HG02981 (cell line): ENCODE measurements at regions not wholly inside any gene's neighbourhood (a gene's known extent, or its start where the extent isn't known, plus 50 kb on each side); places are given as distances from the start of the nearest gene placed in this dataset.

Source experiments
- ATAC-seq: cut with Tn5 transposase; IDR thresholded peaks from one replicate; pipeline ENCODE4 v1.9.1; 2021; ENCODE audit warnings: mild to moderate bottlenecking, moderate library complexity; ENCODE audit not compliant: unreplicated experiment

GRCh38 chr5:68771221-68771620 lies 322.6 kb upstream of the SLC30A5 start:
- no peak for ATAC-seq

DNA sequence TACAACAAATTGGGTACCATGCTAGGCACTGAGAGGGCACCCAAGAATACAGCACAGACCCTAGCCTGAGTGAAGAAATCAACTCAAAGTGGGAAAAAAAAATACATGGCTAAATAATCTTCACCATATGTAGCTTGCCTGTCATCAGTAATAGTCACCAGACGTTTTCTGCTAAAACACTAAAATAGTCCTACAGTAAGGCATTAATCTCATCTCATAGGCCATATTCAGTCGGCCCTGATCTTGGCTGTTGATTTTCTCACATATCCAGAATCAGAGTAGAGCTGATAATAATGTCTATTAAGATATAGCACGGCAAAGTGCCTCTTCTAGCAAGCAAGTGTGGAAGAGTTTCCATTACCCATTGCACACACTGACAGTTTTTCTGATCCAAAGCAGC lies 322.1 kb upstream of the SLC30A5 start:
- no peak for ATAC-seq

GRCh38 chr5:68776381-68776780 lies 317.4 kb upstream of the SLC30A5 start:
- no peak for ATAC-seq

- no peak for ATAC-seq
Measured at GRCh38 chr5:68777135-68777534, 316.7 kb upstream of the SLC30A5 start.

GRCh38 chr5:68778484-68778883 lies 315.3 kb upstream of the SLC30A5 start:
- no peak for ATAC-seq

DNA sequence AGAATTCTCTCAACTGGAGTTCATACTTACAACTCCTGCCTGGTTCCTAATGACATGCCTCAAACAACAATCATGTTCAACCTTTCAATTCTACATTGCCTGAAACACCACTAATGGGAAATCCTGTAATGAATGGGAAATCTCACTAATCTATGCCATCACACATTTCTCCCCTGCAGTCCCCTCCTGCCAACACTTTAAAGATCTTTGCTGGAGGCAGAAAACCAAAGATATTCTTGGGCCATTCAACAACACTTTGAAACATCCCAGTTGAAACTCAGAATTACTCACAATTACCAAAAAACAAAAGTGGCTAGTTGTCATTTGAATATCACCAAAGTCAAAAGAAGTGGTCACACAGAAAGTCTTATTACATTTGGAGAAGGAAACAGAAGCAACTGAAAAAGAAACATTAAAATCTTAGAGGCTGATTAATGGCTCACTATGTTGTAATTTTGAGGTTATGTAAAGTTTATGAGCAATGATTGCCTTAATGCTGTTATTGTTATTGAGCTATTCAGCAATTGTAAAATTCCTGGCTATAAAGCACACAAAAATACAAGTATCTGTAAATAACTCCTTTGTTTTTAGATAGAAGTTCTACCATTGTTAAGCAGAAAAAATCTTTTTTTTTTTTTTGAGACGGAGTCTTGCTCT lies 313.4 kb upstream of the SLC30A5 start:
- no peak for ATAC-seq

DNA sequence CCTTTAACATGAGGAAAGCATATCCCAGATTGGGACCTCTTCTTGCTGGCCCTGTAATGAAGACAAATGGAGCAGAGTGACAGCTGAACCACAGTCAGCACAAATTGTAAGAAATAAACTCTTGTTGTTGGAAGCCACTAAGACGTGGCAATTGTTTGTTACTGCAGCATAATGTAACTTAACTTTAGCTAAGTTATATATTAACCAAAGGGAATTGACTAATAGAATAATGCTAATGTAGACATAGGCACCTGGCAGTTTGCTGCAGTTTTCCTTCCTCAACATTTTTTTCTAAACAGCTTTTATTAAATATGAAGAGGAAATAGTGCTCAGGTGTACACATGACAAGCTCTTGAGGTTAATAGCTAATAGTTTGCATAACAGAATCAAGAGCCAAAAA lies 300.7 kb upstream of the SLC30A5 start:
- no peak for ATAC-seq

- no peak for ATAC-seq
Measured at GRCh38 chr5:68793993-68794392, 299.8 kb upstream of the SLC30A5 start.

DNA sequence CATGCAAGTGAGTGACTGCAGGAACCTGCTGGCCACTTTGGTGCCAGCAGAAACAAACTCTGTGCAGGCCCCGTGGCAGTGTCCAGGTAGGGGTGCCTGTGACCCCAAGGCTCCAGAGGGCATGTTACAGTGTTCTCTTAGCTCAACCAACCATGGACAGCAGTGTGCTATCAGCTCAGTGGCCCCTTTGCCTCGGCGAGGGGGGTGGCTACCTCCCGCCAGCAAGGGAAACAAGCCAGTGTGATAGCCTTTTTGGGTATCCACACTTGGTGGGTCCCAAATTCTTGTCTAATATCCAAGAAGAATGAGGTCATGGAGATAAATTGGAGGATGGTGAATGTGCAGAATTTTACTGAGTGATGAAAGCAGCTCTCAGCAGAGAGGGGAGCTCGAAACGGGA lies 298.6 kb upstream of the SLC30A5 start:
- no peak for ATAC-seq

GRCh38 chr5:68798877-68799843 lies 294.7 kb upstream of the SLC30A5 start:
- no peak for ATAC-seq

DNA sequence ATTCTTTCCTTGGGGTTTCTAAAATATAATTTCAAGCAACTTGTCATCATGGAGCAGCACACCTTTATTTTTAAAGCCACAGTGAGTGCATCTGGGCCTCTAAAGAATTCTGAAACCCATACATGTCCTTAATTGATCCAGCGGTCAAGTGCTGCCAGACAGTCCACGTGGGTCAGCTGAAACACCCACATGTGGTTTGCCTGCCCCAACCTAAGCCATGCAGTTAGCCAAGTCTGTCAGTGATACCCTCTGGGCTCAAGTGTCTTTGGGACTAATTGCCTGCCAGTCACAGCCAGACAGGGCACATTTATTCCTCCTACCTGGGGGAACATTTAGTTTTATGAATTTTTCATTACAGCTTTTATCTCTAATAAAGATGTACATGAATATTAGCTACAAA lies 291.4 kb upstream of the SLC30A5 start:
- ATAC-seq: no peak

DNA sequence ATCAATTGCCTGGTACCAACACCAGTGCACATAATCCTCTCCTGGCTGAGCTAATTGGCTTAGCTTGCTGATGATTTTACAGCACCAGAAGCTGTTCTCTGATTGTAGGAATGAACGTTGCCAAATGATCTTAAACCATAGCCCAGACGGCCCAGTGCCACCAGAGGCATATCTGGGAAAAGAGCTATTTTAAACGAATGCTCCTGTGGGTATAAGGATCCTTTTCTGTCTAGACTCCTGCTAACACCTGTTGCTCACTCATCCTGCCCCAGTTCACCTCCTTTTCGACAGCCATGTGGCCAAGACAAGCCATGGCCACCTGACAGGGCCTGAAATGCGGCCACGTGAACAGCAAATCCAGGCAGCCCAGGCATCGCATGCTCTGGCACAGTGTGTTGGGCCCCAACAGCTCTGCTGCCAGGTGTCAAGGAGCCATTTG lies 289.9 kb upstream of the SLC30A5 start:
- no peak for ATAC-seq

DNA sequence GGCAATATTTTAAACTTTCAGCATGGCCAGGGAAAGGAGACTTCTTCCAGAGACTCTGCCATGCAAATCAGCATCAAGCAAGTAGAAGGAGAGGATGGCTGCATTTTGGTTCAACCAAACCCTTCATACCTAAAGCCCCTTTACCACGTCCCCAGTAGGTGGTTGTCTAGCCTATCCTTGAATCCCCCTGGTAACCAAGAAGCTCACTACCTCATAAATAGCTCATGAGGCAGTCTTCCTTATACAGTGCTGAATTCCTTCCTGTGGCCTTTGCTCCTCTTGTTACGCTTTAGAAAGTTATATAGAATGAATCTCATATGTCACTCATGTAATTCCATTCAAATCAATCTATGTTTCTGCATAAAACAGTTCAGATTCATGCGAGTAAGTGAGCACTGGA lies 289.5 kb upstream of the SLC30A5 start:
- no peak for ATAC-seq

GRCh38 chr5:68805444-68805843 lies 288.4 kb upstream of the SLC30A5 start:
- no peak for ATAC-seq

DNA sequence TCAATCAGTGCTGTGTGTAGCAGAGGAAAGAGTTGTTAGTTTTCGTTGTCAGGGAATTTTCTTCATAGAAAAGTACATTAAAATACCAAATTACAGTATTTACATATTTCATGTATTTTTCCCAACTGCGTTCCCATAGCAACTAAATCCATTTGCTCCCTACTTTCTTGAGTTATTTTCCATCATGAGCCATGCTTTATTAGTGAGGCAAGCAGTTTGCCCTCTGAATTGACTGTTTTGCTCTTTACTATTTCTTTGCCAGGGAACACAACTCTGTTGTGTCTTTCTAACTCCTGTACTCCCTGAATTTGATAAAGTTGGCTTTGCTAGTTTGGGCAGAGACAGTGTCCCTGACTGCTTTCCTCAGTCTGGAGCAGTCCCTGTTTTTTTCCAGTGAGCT lies 276.2 kb upstream of the SLC30A5 start:
- ATAC-seq: no peak

GRCh38 chr5:68818057-68818695 lies 275.6 kb upstream of the SLC30A5 start:
- no peak for ATAC-seq

- no peak for ATAC-seq
Measured at GRCh38 chr5:68818870-68819269, 274.9 kb upstream of the SLC30A5 start.

DNA sequence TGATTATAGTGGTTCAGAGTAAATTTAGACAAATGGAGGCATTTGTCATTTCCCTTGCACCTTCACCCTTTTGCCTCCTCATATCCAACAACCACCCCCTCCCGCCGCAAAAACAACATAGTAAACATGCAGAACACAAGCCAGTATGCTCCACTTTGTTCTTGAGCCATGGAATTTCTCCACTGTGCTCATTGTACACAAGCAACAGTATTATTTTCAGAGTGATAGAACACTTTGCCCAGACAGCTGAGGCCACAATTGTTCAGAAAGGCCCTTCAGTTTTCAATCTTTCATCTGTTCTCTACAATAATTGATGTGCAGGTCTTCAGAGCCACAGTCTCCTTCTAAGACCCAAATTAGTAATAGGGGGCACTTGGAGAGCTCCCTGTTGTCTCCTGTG lies 272.8 kb upstream of the SLC30A5 start:
- ATAC-seq: no peak

GRCh38 chr5:68822796-68823195 lies 271.0 kb upstream of the SLC30A5 start:
- no peak for ATAC-seq

DNA sequence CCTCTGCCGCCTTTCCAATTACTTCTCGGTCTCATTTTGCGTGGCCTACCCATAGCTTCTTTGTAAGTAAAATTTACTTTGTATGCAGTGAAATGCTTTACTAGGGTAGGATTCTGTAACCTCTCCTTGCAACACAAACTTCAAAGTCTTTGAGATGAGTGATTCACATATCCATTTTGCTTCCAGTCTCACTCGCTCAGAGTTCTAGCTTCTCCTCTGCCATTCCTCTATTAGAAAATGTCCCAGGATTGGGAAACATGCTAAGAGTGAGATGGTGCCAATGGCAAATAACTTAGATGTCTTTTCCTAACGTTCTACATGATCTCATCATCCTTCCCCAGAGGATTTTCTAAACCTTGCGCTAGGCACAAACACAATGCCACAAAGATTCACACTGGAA lies 270.5 kb upstream of the SLC30A5 start:
- ATAC-seq: no peak

DNA sequence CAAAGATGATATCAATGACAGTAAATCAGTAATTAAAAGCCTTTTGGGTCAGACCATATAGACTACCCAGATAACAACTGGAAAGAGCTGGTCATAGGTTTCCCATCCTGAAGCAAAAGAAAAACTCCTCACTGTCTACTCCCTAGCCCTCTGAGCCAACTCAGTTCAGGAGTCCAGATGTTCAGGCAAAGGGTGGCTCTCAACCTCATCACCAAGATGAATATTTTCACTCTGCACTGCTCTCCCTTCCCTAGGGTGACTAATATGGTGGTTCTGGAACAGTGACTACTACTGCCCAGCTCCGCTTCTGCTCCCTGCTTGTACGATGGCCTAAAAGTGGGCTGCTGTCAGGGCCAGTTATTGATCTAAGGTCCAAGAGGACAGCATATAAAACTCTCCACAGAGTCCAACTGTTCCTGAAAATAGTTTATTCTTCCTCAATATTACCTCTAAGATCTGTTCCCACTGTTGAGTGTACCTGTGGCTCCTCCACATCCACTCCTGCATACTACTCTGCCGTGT lies 263.4 kb upstream of the SLC30A5 start:
- ATAC-seq: no peak
